GM19239 (cell line): ENCODE measurements at regions not wholly inside any gene's neighbourhood (a gene's known extent, or its start where the extent isn't known, plus 50 kb on each side); places are given as distances from the start of the nearest gene placed in this dataset.
"Not testable (repeated sequence)": the region's sequence is repeated elsewhere in the genome, so short reads cannot be mapped to it uniquely, and the experiment has no call there.

Source experiments
- DNase-seq: peaks from one replicate; pipeline ENCODE4 v3.0.0; 2011; ENCODE audit warnings: low spot score; ENCODE audit not compliant: insufficient read length
- FAIRE-seq: peaks from 2 replicates; lab custom pipeline; 2011; peaks lifted over from hg19 to GRCh38; lab: Jason Lieb, UNC

DNA sequence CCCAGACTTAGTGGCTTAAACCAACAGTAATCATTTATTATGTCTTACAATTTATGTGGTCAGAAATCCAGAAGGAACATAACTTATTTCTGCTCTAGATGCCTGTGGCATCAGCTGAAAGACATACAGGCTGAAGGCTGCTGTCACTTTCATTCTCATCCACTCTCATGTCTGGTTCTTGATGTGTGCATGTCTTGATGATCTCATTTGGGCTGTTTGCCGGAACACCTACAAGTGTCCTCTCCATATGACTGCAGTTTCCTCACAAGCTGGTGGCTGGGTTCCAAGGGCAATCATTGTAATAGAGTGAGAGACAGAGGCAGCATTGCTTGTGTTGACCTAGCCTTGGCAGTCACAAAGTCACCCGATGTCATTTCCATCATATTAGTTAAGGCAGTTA is 1375.9 kb upstream of the RAG2 start:
- no peak for FAIRE-seq
- DNase-seq = no peak

- no peak for DNase-seq
- no peak for FAIRE-seq
These were observed 1374.7 kb upstream of the RAG2 start for GRCh38 chr11:37972691-37973090.

DNA sequence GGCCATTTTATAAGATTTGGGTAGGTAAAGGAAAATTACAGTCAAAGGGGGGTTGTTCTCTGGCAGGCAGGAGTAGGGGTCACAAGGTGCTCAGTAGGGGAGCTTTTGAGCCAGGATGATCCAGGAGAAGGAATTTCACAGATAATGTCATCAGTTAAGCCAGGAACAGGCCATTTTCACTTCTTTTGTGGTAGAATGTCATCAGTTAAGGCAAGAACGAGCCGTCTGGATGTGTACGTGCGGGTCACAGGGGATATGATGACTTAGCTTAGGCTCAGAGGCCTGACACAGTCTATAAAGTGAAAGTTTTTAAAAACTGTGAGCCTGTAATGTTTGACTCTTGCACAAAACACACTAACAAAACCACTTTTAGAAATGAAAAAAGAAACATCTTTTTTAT is 1371.3 kb upstream of the RAG2 start:
- FAIRE-seq = not testable (repeated sequence)

DNA sequence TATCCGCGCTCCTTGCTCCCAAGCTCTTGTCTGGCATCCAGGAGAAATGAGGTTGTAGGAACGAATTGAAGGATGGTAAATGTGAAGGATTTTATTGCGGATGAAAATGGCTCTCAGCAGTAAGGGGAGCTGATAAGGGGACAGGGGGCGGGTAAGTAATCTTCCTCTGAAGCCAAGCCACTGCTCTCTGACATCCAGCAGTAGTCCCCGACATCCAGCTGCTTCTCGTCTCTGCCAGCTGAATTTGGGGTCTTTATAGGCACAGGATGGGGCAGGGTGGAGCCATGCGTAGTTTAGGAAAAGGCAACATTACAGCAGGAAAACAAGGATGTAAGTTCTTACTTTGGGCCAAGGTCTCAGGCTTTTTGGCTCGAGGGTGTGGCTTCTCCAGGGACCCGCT is 1370.1 kb upstream of the RAG2 start:
- FAIRE-seq (no peak), DNase-seq (no peak)

More for the DNA sequence above, 1371.3 kb upstream of the RAG2 start:
- not testable (repeated sequence) for DNase-seq

DNA sequence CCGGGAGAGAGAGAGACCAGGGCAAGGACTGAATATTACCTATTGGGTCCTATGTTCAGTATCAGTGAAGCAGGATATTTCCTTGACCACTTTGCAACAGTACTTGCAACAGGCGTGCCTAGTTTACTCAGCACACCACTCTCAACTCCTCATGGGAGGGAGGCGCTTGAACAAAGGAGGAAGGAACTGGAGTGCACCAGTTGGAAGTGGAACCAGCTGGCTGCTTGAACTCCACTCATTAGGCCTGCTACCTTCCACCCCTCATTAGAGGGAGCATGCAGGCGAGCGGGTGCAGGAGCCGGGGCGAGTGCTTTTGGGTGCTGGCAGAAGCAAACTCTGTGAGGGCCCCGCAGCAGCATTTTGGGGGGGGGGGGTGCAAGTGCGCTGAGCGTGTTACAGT is 1369.6 kb upstream of the RAG2 start:
- no peak for DNase-seq

DNA sequence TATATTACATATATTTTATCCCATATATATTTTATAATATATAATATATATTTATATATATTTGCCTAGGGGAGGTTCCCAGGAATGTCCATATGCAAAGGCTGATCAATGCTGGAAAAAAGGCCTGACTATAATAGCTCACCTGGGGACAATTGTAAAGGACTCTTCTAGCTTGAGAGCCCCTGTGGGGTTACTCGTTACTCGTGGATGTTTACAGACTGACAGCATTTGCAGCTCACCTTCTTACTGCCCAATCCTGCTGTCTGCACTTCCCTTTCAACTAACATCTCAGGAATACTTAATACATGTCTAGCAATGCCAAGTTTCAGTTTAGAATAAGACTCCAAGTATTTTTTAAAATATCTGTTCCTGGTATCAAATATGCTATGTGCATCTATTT is 1365.4 kb upstream of the RAG2 start:
- no peak for DNase-seq
- no peak for FAIRE-seq

More for the DNA sequence above, 1369.6 kb upstream of the RAG2 start:
- no peak for FAIRE-seq

- FAIRE-seq (no peak), DNase-seq (no peak)
These were observed 1359.7 kb upstream of the RAG2 start for GRCh38 chr11:37957717-37958116.

DNA sequence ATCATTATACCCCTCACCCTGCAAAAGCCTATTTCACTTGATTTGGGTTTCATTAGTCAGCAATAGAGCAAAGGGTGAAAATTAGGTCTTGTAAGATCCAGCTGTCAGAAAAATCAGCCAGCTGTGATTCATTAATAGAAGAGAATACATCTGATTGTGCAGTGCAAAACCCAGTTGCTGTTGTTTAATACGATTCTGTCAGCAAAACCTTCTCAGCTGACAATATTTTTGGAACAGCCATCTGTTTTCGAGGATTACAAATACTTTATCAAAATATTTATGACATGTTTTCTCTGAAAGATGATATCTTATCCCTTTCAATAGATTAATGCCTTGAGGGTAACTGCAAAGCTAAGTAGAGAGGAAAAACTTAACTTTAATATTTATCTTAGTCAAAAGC is 1354.0 kb upstream of the RAG2 start:
- no peak for DNase-seq

DNA sequence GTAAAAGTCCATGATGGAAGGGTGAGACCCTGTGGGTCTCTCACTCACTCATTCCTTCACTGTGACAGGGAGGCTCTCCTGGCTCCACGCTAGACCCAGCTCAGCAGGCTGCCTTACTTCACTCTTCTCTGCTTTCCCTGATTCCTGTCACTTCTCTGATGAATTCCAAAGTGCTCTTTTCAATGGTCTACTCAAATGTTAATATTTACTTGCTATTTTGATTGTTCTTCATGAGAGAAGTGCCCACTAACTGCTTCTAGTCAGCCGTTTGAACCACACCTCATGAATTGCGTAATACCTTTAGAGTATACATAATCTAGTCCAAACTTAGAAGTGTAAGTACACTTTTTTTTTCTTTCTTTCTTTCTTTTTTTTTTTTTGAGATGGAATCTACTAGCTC is 1350.2 kb upstream of the RAG2 start:
- FAIRE-seq (no peak), DNase-seq (no peak)

More for the DNA sequence above, 1354.0 kb upstream of the RAG2 start:
- FAIRE-seq = no peak

GRCh38 chr11:37947821-37948220 is 1349.8 kb upstream of the RAG2 start:
- DNase-seq (no peak), FAIRE-seq (no peak)

DNA sequence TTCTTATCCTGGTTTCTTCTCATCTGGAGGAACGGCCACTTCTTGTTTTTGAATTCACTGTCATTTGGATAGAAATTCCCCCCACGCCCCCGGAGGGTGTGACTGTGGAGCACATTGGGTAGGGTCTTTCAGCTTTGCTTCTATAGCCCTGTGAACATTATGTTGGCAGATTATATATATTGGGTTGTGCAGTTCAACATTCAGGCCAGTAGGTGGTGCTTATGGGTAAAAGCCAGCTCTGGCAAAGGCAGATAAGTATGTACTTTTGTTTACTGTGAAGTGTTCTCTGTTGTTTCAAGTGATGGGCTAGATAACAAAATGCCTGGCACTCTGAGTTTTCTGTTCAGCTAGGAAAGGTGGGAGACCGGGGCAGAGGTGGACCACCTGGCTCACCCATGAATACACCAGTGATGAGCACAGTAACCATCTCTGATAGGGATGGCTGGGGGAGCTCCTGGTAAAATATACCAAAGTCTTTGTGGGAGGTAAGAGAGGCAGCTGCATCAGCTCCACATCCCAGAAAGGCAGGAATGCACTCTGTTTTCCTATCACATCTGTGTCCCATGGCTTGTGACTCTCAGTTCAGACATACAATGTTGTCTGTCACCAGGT is 1348.2 kb upstream of the RAG2 start:
- DNase-seq (no peak), FAIRE-seq (peak; percentile 47)

DNA sequence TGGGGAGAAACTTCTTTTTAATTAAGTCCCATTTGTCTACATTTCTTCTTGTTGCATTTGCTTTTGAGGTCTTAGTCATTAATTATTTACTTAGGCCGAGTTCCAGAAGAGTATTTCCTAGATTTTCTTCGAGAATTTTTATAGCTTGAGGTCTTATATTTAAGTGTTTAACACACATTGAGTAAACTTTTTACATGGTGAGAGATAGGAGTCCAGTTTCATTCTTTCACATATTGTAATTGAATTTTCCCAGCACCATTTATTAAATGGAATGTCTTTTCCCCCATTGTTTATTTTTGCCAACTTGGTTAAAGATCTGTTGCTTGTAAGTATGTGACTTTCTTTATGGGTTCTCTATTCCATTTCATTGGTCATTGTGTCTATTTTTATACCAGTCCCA is 1344.0 kb upstream of the RAG2 start:
- no peak for FAIRE-seq

GRCh38 chr11:37929100-37929653 is 1331.1 kb upstream of the RAG2 start:
- FAIRE-seq = no peak
- DNase-seq = no peak

More for the DNA sequence above, 1344.0 kb upstream of the RAG2 start:
- DNase-seq = no peak

DNA sequence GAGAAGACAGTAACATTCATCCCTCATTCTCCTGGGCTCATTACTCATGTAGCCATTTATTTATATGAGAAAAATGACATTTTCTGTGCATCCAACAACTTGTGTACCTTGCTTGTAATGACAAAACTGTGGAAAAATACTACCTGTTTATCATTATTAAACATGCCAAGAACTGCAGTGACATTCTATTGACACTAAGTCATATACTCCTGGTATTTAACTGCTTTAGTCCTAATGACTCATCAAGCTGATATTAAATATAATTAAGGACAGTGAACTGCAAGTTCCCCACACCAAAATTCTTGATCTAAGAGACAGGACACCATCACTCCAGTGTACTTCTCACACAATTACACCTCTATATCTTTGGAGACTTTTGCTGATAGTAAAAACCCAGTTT is 1328.7 kb upstream of the RAG2 start:
- no peak for DNase-seq
- no peak for FAIRE-seq

- FAIRE-seq (no peak), DNase-seq (no peak)
These were observed 1318.3 kb upstream of the RAG2 start for GRCh38 chr11:37916331-37916730.

DNA sequence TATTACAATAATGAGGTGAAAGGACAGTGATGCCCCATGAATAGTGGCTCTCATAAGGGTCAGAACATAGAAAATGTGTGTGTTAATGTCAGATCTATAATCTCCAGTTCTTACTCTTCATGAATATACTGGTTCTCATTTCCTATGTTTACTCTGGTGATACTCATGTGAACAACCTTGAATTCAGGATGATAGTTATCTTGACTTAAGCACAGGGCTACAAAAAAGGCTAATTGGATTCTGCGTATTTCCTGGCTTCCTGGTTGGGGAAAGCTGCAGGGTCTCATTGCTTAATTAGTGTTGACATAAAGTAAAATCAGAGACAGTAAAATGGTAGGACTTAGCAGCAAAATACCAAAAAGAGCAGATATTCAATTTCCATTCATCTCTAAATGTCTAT is 1316.8 kb upstream of the RAG2 start:
- no peak for FAIRE-seq
- no peak for DNase-seq

DNA sequence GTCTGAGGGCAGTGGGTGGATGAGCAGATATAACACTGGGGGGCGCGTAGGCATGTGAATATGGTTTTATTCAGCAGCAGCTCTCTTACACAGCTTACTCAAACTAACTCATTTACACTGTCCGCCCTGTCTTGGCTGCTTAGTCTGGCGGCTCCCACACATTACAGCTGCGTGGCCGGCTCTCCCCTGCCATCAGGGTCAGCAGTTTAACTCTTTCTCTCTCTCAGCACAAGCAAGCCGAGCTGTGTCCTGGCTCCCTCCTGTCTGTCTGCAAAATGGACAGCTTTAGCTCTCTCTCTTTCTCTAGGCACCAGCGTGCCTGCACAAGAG is 1310.1 kb upstream of the RAG2 start:
- DNase-seq (no peak), FAIRE-seq (no peak)

DNA sequence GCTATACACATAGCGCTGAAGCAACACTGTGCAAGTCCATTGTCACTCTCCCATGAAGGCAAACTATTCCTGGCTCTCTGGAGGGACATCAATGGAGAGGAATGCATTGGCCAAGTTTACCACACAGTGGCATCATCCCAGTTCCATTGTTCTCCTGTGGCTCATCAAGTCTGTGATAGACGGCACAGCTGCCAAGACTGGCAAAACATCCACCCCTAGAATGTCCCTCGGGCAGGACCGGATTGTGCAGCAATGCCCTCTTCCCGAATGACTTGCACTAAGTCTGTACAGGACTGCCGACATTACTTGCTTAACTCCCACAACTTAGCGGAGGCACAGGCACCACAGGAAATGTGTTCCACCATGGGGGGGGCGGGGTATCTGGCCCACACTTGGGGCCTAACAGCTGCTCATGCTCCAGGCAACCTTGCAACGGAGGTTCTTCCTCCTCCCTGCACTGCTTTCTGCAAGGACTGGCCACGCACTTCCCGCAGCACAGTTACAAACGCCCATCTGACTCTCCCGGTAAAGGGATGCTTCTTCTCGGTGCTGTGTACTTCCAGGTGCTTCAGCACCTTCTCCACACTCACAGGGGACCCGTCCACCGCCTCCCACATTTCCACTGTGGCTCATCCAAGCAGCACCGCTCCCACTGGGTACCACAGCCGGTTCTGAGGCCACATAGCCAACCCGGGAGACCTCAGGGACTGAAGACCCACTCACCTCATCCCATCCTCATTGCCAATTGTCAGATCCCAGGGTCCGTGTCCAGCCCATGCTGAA is 1309.6 kb upstream of the RAG2 start:
- FAIRE-seq = no peak
- DNase-seq = no peak

DNA sequence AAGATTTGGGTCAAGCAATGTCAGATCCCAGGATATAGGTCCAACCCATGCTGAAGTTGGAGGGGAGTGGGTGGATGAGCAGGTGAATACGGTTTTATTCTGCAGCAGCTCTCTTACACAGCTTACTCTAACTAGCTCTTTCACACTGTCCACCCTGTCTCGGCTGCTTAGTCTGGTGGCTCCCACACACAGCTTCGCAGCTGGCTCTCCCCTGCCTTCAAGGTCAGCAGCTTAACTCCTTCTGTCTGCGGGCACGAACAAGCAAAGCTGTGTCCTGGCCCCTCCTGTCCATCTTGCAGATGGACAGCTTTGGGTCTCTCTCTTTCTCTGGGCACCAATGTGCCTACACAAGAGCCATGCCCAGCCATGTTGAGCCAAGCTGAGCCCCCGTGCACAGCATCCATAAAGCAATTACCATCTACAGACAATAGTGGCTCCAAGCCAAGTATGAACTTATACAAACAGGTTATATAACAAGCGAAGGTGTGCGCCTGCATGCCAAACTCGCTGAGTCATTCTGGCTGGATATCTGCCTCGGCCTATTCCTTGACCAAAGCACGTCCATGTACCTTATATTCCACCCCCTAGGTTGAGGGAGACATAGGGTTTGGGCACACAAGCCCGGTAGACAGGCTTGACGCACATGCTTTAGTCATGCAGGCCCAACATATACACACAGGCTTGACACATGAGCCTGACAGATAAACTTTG is 1307.8 kb upstream of the RAG2 start:
- no peak for DNase-seq
- FAIRE-seq = no peak

GRCh38 chr11:37896016-37896415 is 1298.0 kb upstream of the RAG2 start:
- no peak for DNase-seq

DNA sequence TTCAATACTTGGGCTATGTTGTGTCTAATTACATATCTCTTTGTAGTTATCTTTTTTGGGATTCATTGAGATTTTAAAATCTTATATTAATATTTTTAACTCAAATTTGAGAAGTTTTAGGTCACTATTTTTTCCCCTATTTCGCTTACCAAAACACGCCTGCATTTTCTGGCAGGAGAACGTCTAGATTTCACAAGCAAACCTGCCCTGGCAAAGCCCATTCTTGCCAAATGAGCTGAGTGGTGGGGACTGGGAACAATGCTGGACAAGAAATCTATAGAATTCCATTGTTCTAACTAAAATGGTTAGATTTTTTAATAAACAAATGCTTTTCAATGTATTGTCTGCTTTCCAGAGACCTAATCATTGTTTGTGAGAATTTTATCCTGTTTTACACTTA is 1283.7 kb upstream of the RAG2 start:
- DNase-seq (no peak), FAIRE-seq (no peak)

More at GRCh38 chr11:37896016-37896415, 1298.0 kb upstream of the RAG2 start:
- FAIRE-seq = no peak
